ENCODE measurements at regions not wholly inside any gene's neighbourhood (a gene's known extent, or its start where the extent isn't known, plus 50 kb on each side); places are given as distances from the start of the nearest gene placed in this dataset.

GRCh38 chr21:19508844-19509243 lies 1105.3 kb upstream of the TMPRSS15 start:
- TF ChIP-seq CTCF (conservative IDR thresholded peaks at IDR 0.05; ENCODE audit: low read depth, low read length): no peak
- H3K4me3 ChIP-seq (ENCODE audit: low read length): no peak overlapping the region
- DNase-seq (ENCODE audit: low read depth): no peak

GRCh38 chr21:19510057-19510456 lies 1106.5 kb upstream of the TMPRSS15 start:
- TF ChIP-seq CTCF (conservative IDR thresholded peaks at IDR 0.05; ENCODE audit: low read depth, low read length): no peak
- H3K4me3 ChIP-seq (ENCODE audit: low read length): no peak overlapping the region
- DNase-seq (ENCODE audit: low read depth): no peak

DNA sequence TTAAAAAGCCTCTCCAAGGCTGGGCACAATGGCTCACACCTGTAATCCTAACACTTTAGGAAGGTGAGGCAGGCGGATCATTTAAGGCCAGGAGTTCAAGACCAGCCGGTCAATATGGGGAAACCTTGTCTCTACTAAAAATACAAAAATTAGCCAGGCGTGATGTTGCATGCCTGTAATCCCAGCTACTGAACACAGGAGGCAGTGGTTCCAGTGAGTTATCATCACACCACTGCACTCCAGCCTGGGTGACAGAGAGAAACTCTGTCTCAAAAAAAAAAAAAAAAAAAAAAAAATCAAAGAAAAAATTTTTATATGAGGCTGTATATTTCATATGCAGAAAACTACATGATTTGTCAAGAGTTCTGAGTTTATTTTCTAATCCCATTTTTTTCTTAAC lies 1107.1 kb upstream of the TMPRSS15 start:
- no peak for TF ChIP-seq CTCF (conservative IDR thresholded peaks at IDR 0.05; ENCODE audit: low read depth, low read length)
- no peak overlapping the region for H3K4me3 ChIP-seq (ENCODE audit: low read length)
- no peak for DNase-seq (ENCODE audit: low read depth)

DNA sequence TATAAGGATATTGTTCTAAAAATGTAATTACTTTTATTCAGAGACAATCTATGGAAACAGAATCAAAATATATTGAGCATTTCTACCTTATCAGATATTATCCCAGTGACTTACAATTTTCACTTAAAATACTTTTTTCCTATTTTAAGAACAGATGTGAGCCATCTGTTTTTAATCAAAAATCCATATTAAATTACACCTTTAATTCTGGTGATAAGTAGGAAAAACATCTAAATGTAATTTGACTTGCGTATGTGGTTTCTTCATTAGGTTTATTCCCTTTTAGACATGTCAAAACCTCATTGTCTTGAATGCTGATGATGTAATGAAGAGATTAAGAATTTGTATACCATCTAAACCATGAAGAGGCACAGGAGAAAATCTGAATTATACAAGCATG lies 1118.8 kb upstream of the TMPRSS15 start:
- TF ChIP-seq CTCF (conservative IDR thresholded peaks at IDR 0.05; ENCODE audit: low read depth, low read length): no peak
- DNase-seq (ENCODE audit: low read depth): no peak
- no peak overlapping the region for H3K4me3 ChIP-seq (ENCODE audit: low read length)

- no peak overlapping the region for H3K4me3 ChIP-seq (ENCODE audit: low read length)
- no peak for DNase-seq (ENCODE audit: low read depth)
- TF ChIP-seq CTCF (conservative IDR thresholded peaks at IDR 0.05; ENCODE audit: low read depth, low read length): no peak
Measured at GRCh38 chr21:19523061-19523460, 1119.5 kb upstream of the TMPRSS15 start.

- peak; percentile 16 for DNase-seq (ENCODE audit: low read depth)
- H3K4me3 ChIP-seq (ENCODE audit: low read length): no peak overlapping the region
- no peak for TF ChIP-seq CTCF (conservative IDR thresholded peaks at IDR 0.05; ENCODE audit: low read depth, low read length)
Measured at GRCh38 chr21:19523746-19524145, 1120.2 kb upstream of the TMPRSS15 start.

- no peak for TF ChIP-seq CTCF (conservative IDR thresholded peaks at IDR 0.05; ENCODE audit: low read depth, low read length)
- no peak for DNase-seq (ENCODE audit: low read depth)
- no peak overlapping the region for H3K4me3 ChIP-seq (ENCODE audit: low read length)
Measured at GRCh38 chr21:19529031-19529430, 1125.4 kb upstream of the TMPRSS15 start.
